NCI-H1105 (cell line): ENCODE measurements at regions not wholly inside any gene's neighbourhood (a gene's known extent, or its start where the extent isn't known, plus 50 kb on each side); places are given as distances from the start of the nearest gene placed in this dataset.

Source experiments
- DNase-seq: peaks from one replicate; lab custom pipeline; 2025; lab: John Stamatoyannopoulos, UW

DNA sequence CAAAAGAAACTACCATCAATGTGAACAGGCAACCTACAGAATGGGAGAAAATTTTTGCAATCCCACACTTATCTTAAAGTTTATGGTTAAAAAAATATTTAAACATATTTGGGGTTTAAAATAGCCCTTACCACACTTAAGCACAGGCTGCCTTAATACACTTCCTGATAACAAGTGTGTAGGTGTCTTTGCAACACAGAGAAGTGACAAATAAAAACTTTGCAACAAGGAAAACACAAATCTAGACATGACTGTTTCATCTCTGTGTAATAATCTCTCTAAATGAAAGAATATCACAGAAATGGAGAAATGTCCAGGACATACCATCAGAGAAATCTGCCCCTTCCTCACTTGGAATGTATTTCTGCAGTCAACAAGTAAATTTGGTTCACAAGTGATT, 464.1 kb upstream of the ARHGEF26 start:
- no peak for DNase-seq

GRCh38 chr3:153657461-153657860, 463.7 kb upstream of the ARHGEF26 start:
- DNase-seq, result no peak

GRCh38 chr3:153658136-153658535, 463.1 kb upstream of the ARHGEF26 start:
- no peak for DNase-seq

- DNase-seq, result no peak
These were observed 454.0 kb upstream of the ARHGEF26 start for GRCh38 chr3:153666991-153667740.

- no peak for DNase-seq
These were observed 451.7 kb upstream of the ARHGEF26 start for GRCh38 chr3:153669527-153669926.

DNA sequence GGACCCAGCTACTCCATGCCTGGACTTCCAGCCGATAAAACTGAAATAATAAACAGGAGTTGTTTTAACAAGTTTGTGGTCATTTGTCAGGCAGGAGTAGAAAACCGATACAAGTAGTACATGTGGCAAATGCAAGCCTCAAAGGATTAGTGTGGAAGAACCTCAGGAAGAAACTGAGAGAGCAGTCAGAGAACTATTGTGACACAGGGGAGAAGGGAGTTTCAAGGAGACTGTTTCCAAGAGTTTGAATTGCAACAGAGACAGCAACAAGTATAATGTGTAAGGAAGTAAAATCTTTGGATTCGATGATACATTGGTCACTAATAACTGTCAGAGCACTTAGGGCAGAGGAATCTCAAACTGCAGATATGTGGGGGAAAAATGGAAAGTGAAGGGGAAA, 450.6 kb upstream of the ARHGEF26 start:
- no peak for DNase-seq

GRCh38 chr3:153673853-153674252, 447.3 kb upstream of the ARHGEF26 start:
- DNase-seq, result no peak

DNA sequence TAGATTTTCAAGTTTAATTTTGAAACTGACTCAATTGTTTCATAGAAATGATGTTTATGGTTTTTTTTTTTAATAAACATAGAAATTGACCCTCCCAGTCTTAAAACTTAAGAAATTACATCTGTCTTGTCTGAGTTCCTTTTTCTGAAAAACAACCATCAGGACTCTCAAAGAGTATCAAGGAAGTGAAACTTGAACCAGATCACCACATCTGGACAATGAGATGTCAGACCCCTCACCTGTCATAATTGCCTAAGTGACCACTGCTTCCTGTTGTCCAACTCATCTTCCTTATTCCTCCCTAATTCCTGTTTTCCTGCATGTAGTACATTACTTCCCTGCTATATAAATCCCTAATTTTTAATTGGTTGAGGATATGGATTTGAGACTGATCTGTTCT, 441.5 kb upstream of the ARHGEF26 start:
- no peak for DNase-seq

DNA sequence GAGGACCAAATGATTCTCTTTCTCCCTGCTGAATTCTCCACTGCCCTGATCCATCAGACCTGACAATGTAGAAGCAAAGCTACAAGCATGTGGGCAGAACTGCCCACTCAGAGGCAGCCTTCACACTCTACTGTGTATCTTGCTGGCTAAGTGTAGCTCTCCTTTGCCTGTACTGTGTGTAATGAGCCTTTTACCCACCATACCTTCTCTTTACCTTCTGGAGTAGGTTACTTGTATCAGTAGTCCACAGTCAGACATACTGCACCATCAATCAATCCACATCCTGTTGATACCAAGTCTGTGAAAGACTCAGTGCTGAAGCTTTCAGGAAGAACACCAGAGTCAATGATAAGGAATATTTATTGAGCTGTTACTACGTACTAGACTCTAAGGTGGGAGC, 440.7 kb upstream of the ARHGEF26 start:
- DNase-seq, result no peak

GRCh38 chr3:153681057-153681456, 440.1 kb upstream of the ARHGEF26 start:
- DNase-seq, result no peak

DNA sequence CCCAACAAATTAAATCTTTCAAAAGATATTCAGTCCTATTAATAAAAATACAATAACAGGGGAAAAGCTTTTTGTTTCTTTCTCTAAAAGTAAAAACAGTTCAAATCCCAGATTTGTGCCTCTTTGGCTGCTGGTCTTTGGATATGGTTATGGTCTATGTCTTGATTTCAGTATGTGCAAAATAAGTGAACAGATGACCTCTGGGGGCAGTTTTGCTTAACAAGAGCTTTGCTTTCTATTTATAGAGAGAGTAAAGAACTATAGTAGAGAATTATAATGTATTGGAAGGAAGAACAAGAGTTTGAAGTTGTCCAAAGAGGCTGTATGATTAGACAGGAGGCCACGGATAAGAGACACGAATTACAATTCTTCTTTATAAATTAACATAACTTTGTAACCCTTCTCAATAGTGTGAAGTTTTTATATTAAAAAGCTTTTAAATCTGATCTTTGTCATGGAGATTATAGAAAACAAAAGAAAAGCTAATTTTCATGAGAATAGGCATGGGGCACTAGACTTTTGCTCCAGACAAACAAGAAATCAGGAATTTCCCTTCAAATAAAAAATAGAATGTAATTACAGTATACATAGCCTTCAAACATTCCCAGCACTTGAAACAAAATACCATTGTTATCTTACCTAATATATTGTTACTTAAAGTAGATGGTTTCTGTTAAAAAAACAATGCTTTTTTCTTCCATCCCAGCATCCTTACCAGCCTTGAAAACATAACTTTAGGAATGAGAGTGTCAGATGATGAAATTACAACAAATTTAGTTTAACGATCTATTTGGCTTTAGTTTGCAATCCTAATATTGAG, 432.7 kb upstream of the ARHGEF26 start:
- DNase-seq, result no peak

- no peak for DNase-seq
These were observed 428.0 kb upstream of the ARHGEF26 start for GRCh38 chr3:153693207-153693606.

- DNase-seq, result no peak
These were observed 419.1 kb upstream of the ARHGEF26 start for GRCh38 chr3:153702106-153702505.

DNA sequence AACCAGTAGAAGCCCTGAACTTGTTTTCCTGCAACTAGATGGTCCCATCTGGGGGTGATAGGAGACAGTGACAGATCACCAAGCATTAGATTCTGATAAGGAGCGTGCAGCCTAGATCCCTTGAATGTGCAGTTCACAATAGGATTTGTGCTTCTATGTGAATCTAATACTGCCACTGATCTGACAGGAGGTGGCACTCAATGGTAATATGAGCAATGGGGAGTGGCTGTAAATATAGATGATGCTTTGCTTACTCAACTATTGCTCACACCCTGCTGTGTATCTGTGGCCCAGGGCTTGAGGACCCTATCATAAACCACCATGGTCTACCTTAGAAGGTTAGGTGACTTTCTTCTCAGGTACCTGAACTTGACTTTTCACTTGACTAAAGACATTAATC, 417.1 kb upstream of the ARHGEF26 start:
- DNase-seq, result no peak

GRCh38 chr3:153706706-153707105, 414.5 kb upstream of the ARHGEF26 start:
- no peak for DNase-seq

- no peak for DNase-seq
These were observed 407.2 kb upstream of the ARHGEF26 start for GRCh38 chr3:153714016-153714415.

- DNase-seq, result no peak
These were observed 406.5 kb upstream of the ARHGEF26 start for GRCh38 chr3:153714588-153715290.

DNA sequence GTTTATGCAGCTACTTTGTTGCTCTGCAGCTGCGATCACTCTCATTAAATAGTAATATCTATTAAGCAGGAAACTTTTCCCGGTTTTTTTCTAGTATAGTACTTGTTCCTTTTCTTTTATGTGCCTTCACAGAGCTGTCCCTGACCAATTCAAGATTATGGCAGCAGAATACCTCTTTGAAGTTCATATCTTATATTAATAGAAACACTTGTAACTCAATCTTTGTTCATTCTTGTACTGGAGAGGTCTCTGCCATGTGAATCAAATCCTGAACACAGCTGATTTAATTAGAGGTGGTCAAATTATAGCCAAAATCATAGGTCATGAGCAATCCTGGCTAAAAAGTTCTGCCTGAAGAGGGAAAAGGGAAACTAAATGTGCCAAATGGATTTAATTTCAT, 399.0 kb upstream of the ARHGEF26 start:
- DNase-seq, result no peak

GRCh38 chr3:153731071-153731470, 390.1 kb upstream of the ARHGEF26 start:
- DNase-seq, result no peak

GRCh38 chr3:153734777-153735551, 386.2 kb upstream of the ARHGEF26 start:
- DNase-seq, result no peak

DNA sequence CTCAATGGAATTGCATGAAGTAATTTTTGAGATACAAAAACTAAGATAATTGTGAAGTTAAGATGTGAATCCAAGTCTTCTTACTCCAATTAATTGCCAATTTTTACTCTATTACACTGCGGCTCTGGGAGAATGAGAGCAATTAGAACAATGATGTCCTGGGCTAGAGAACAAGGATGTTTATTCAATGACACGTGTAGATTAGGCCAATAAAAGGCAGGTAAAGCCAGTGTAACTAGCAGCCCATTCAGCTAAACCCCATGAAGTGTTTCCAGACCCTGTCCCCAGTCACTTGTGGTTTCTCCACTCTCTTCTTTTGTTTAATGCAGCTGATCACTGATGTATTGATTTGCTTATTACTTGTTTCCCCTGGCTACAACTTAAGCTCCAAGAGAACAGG, 381.1 kb upstream of the ARHGEF26 start:
- no peak for DNase-seq

DNA sequence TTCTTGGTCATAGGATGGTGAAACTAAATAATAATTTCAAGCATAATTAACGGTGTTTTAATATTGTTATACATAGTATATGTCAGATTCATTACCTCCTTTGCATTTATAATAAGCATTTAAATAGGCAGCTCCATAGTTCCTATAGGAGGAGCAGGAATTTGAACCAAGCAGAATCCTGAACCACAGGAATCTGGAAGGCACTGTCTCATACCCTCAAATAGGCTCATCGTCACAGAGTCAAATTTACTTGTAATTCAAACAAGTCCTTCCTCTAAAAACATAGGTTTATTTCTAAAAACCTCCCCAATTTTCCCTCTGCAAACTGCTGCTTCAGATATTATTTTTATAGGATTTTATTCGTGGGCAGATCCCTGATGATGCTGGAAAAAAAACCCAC, 376.3 kb upstream of the ARHGEF26 start:
- no peak for DNase-seq
